Thyroid gland (tissue), 4 donors: ENCODE measurements at regions not wholly inside any gene's neighbourhood (a gene's known extent, or its start where the extent isn't known, plus 50 kb on each side); places are given as distances from the start of the nearest gene placed in this dataset.

Experiments used
- CTCF ChIP-seq, 6 experiments: fragments of 200-600 bp in 3 of 6; fragments of 450-650 bp in 3 of 6; sonication (generic) in 3 of 6; IDR thresholded peaks; one replicate each; pipeline ENCODE4 v1.5.1; 2016 to 2019; ENCODE audit warnings: antibody characterized with exemption in 6 of 6, mild to moderate bottlenecking in 2 of 6, inconsistent platforms in 1 of 6, moderate library complexity in 1 of 6
- POLR2A ChIP-seq, 2 donors: fragments of 450-650 bp; IDR thresholded peaks; one replicate each; pipeline ENCODE4 v1.6.1; 2017; ENCODE audit warnings: antibody characterized with exemption in 2 of 2, mild to moderate bottlenecking in 2 of 2, moderate library complexity in 1 of 2

DNA sequence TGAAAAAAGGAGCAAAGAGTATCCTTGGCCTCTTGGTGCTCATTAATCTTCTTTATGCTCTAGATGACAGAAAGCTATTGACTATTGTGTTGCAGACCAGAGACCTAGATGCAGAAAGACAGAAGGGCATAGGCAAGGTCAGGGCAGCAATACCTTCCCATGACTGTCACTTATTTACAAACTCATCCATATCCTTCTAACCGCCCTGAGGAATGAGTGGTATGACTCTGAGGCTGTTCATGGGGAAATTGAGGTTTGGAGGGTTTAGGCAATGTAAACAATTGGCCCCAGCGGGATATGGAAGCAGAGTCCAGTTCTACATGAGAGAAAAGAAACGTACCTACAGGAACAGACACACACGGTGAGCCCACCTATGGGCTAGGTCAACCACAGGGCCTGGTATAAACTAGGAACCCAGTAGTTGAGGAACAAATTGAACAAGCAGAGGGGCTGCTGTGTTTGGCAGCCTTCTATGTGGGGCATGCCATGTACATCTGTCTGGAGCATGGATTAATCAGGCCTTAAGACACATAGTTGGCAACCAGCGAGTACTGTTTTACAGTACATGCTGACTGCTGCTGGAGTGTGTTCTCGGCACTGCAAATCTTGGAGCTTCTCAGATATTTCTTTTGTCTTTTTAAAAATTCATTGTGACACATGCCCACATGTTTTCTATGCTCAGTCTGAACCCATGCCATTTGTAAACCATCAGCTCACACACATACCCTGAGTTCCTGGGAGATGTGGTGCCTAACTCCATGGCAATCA, 159.7 kb upstream of the NTF3 start:
- no peak for TF ChIP-seq CTCF (IDR thresholded peaks at IDR 0.05)
- TF ChIP-seq POLR2A (IDR thresholded peaks at IDR 0.05) = no peak
